Immature natural killer cell (primary cell): ENCODE measurements at regions not wholly inside any gene's neighbourhood (a gene's known extent, or its start where the extent isn't known, plus 50 kb on each side); places are given as distances from the start of the nearest gene placed in this dataset.

ENCODE experiments used
- DNase-seq, 3 donors: peaks; one replicate each; pipeline ENCODE4 v3.0.0; 2022; ENCODE audit warnings: mixed read lengths in 1 of 3
- H3K27ac Mint-ChIP-seq, 6 donors: one replicate each; pipeline ENCODE4 v1.8.0; 2020; ENCODE audit warnings: mixed read lengths in 6 of 6, mild to moderate bottlenecking in 5 of 6, inconsistent platforms in 4 of 6, moderate library complexity in 3 of 6
- H3K27me3 Mint-ChIP-seq, 3 donors: one replicate each; pipeline ENCODE4 v1.8.0; 2020 to 2021; ENCODE audit warnings: low read depth in 3 of 3, mild to moderate bottlenecking in 3 of 3, mixed read lengths in 3 of 3, moderate library complexity in 3 of 3, inconsistent platforms in 1 of 3
- H3K36me3 Mint-ChIP-seq, 3 donors: one replicate each; pipeline ENCODE4 v1.8.0; 2020; ENCODE audit warnings: mixed read lengths in 3 of 3, inconsistent platforms in 2 of 3, mild to moderate bottlenecking in 2 of 3
- H3K4me1 Mint-ChIP-seq, 2 donors: one replicate each; pipeline ENCODE4 v1.8.0; 2020; ENCODE audit warnings: inconsistent platforms in 2 of 2, mild to moderate bottlenecking in 2 of 2, mixed read lengths in 2 of 2, moderate library complexity in 1 of 2
- H3K4me3 Mint-ChIP-seq, 5 donors: one replicate each; pipeline ENCODE4 v1.8.0; 2020; ENCODE audit warnings: mild to moderate bottlenecking in 5 of 5, mixed read lengths in 5 of 5, inconsistent platforms in 3 of 5, moderate library complexity in 3 of 5
- H3K9me3 Mint-ChIP-seq, 6 donors: one replicate each; pipeline ENCODE4 v1.8.0; 2020; ENCODE audit warnings: mild to moderate bottlenecking in 6 of 6, mixed read lengths in 6 of 6, inconsistent platforms in 4 of 6, moderate library complexity in 3 of 6

DNA sequence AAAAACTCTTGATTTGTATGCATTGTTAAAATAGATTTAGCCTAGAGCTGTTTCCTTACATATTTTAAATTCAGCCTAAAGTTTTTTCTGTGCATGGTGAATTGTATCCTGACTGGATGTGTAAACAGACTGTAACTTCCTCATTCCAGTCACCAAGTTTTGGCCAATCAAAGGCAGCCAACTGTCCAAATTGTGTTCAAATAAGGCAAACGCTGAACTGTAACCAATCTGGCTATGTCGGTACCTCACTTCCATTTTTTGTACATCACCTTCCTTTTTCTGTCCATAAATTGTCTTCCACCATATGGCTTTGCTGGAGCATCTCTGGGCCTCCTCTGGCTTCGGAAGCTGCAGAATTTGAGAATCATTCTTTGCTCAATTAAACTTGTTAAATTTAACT lies 1921.9 kb upstream of the SEL1L start:
- no peaks in the 10 kb centered on the region for H3K4me1 Mint-ChIP-seq
- peaks cover 0 to 8% (median 0%) of the 10 kb centered on the region in 3 donors for H3K27me3 Mint-ChIP-seq
- H3K4me3 Mint-ChIP-seq: no peak overlapping the region
- H3K36me3 Mint-ChIP-seq: peaks cover 0 to 4% (median 0%) of the 10 kb centered on the region in 3 donors
- H3K9me3 Mint-ChIP-seq: peaks cover 9 to 61% (median 25%) of the 10 kb centered on the region in 6 donors
- no peak for DNase-seq
- no peak overlapping the region for H3K27ac Mint-ChIP-seq

DNA sequence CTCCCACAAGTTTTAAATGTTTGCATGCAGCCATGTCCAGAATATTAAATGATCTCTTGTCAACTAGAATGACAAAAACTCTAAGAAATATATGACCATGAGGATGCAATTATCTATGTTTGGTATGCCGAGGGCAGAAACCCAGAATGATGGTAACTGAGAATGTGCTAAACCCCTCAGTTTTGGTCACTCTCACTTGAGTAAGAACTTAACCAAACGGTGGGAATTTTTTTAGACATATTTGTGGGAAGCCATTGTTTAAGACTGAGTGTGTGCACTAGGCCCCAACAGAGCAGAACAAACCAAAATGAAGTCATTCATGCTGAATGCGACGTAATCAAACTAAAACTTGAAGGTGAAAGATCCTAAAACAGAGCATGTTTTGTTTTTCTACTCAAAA lies 1927.9 kb upstream of the SEL1L start:
- Mint-ChIP-seq H3K9me3 (peaks cover 5 to 55% (median 16%) of the 10 kb centered on the region in 6 donors), H3K4me3 (no peak overlapping the region), H3K27me3 (peaks cover 0 to 4% (median 2%) of the 10 kb centered on the region in 3 donors), H3K27ac (no peak overlapping the region), H3K4me1 (no peaks in the 10 kb centered on the region), H3K36me3 (peaks cover 0 to 4% (median 0%) of the 10 kb centered on the region in 3 donors)
- DNase-seq: no peak

DNA sequence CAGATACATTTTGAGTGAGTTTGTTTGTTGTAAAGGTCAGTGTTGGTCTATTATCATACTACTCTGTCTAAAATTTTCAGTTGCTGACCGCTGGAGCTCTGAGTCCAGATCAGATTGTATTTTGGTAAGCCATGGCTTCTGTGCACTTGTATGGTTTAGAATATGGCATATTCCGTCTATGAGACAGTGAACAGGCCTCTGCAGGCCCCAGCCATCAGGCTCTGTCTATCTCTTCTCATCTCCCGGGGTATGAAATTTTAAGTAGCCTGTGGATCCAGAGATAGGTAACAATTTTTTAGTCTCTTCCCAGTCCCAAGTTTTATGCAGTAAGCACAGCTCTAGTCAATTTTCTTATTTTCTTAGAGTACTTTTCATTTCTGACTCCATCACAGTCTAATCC lies 1929.1 kb upstream of the SEL1L start:
- no peak overlapping the region for H3K27ac Mint-ChIP-seq
- H3K4me3 Mint-ChIP-seq: no peak overlapping the region
- H3K4me1 Mint-ChIP-seq: no peaks in the 10 kb centered on the region
- peaks cover 0 to 4% (median 0%) of the 10 kb centered on the region in 3 donors for H3K36me3 Mint-ChIP-seq
- peaks cover 5 to 47% (median 14%) of the 10 kb centered on the region in 6 donors for H3K9me3 Mint-ChIP-seq
- DNase-seq: no peak
- H3K27me3 Mint-ChIP-seq: peaks cover 0 to 3% (median 2%) of the 10 kb centered on the region in 3 donors

DNA sequence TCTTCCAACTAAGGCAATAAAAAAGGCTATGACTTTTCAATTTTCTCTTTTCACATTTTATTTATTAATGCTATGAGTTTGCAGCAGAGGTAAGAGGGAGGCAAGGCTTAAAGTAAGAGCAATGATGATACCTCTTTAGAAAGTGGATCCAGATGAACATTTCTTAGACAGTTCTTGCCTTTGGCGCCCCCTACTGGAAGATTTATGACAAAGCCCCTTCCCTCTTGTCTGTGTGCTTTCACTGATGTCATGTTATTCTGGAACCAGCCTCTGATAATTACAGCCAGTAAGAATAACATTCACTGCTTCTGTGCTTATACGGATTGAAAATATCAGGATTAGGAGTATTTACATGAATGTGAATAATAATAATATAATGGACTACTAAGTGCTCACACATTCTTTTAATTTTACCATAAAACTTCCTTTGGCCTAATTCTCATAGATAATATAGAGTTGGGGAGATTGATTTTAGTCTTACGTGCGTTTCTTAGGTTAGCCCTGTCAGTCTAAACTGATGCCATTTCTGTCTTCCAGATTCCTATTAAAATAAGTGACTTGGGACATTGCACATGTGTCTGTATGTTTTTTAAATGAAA lies 1929.9 kb upstream of the SEL1L start:
- Mint-ChIP-seq H3K9me3 (peaks cover 2 to 41% (median 14%) of the 10 kb centered on the region in 6 donors), H3K27ac (no peak overlapping the region)
- DNase-seq: no peak

DNA sequence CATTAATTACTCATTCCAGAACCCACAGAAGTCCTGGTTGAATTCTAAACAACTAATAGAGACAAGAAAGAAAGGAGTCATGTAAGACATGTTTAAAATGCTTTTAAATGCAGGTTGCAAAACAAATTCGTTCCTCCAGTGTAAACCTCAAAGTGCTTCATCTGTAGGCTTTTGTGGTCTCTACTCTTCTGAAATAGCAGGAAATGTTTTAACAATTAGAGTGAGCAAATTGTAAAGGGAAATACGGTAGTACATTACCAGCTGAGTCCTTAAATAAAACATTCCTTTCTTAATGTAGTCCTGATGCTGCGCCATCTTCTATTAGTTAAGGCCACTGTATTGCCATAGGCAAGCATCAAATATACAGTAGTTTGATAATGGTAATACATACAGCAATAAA lies 1934.2 kb upstream of the SEL1L start:
- H3K4me3 Mint-ChIP-seq: no peak overlapping the region
- no peak for DNase-seq

More for the DNA sequence above, 1929.9 kb upstream of the SEL1L start:
- Mint-ChIP-seq H3K27me3 (peaks cover 0 to 3% (median 2%) of the 10 kb centered on the region in 3 donors), H3K4me1 (no peaks in the 10 kb centered on the region), H3K36me3 (no peaks in the 10 kb centered on the region), H3K4me3 (no peak overlapping the region)

DNA sequence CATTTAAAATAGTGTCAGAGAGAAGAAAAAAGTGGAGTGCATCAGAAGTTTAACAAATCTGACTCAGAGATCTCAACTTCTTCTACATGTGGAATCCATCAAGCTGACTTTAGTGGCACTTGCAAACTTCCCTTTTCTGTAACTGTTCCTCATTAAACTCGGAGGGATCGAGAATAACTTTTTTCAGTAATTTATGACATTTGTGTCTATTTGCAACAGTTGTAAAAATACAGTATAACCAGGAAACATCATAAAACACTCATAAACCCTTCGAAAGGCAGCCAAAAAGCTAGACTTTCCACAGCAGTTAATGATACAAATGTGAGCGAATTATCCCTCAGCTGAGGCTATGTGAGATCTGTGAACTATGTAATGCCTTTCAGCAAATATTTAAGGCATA lies 1936.8 kb upstream of the SEL1L start:
- DNase-seq: no peak
- Mint-ChIP-seq H3K4me1 (no peaks in the 10 kb centered on the region), H3K27ac (no peak overlapping the region), H3K27me3 (peaks cover 0 to 2% (median 2%) of the 10 kb centered on the region in 3 donors), H3K4me3 (no peak overlapping the region), H3K36me3 (no peaks in the 10 kb centered on the region), H3K9me3 (peaks cover 5 to 39% (median 15%) of the 10 kb centered on the region in 6 donors)

More for the DNA sequence above, 1934.2 kb upstream of the SEL1L start:
- Mint-ChIP-seq H3K27me3 (peaks cover 0 to 2% (median 2%) of the 10 kb centered on the region in 3 donors), H3K9me3 (peaks cover 2 to 38% (median 16%) of the 10 kb centered on the region in 6 donors), H3K27ac (no peak overlapping the region), H3K4me1 (no peaks in the 10 kb centered on the region), H3K36me3 (no peaks in the 10 kb centered on the region)

DNA sequence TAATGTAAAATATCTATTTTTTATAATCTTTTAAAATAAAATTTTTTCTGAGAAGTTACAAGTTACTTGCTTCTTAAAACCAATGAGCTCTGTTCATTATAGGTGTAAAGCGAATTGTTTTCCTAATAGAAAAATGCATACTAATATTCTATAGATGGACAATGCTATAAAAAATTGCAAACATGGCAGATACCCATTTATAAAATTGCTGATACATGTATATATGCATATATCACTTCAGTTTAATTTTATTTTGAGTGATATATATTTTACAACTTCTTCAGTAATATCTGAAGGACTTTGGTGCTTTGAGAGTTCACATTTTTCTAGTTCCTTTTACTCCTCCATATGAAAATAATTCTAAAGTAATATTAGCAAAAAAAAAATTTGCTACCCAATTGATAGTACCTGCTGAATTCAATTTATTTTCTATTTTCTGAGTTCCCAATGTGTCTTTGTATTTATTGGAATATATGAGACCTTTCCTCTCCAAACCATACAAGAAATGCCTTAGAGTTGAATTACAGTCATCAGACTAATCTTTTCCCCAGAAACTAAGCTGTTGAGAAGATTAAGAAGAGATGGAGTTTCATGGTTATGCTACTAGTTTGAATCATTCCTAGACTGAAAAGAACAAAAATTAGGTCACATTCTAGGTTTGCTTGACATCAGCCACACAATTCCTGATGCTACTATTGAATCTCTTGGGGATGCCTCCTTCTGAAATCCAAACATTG lies 1937.5 kb upstream of the SEL1L start:
- no peak overlapping the region for H3K27ac Mint-ChIP-seq
- no peak overlapping the region for H3K4me3 Mint-ChIP-seq
- H3K27me3 Mint-ChIP-seq: peaks cover 0 to 2% (median 0%) of the 10 kb centered on the region in 3 donors
- DNase-seq: no peak
- no peaks in the 10 kb centered on the region for H3K36me3 Mint-ChIP-seq
- no peaks in the 10 kb centered on the region for H3K4me1 Mint-ChIP-seq
- H3K9me3 Mint-ChIP-seq: peaks cover 5 to 42% (median 16%) of the 10 kb centered on the region in 6 donors

DNA sequence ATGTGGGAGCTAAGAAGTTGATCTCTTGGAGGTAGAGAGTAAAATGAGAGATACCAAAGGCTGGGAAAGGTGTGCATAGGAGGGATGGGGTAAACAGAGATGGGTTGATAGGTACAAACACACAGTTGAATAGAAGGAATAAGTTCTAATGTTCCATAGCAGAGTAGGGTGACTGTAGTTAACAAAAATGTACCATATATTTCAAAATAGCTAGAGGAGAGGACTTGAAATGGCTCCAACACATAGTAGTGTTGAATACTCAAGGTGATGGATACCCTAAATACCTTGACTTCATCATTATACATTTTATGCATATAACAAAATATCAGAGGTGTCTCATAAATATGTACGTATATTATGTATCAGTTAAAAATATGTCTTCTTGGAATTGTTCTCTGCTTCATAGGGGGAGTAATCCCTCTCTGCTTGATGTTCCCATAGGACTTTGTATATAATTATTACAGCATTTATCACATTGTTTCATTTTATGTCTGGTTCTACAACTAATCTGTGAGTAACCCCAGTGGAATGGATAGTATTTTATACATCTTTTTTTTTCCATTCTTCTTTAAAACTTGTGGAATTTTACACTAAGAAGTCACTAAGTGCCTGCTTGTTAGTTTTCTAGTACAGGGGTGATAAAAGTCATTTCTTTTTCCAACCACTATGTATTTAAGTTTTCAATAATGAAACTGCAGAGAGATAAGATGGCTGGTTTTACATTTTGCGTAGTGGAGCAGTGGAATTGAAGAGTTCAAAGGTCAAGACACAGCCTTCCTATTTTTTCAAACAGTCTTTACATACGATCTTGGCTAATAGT lies 1940.0 kb upstream of the SEL1L start:
- H3K4me3 Mint-ChIP-seq: no peak overlapping the region
- peaks cover 0 to 2% (median 0%) of the 10 kb centered on the region in 3 donors for H3K27me3 Mint-ChIP-seq
- H3K4me1 Mint-ChIP-seq: no peaks in the 10 kb centered on the region
- no peak overlapping the region for H3K27ac Mint-ChIP-seq
- H3K9me3 Mint-ChIP-seq: peaks cover 6 to 27% (median 18%) of the 10 kb centered on the region in 6 donors
- DNase-seq: no peak
- no peaks in the 10 kb centered on the region for H3K36me3 Mint-ChIP-seq

DNA sequence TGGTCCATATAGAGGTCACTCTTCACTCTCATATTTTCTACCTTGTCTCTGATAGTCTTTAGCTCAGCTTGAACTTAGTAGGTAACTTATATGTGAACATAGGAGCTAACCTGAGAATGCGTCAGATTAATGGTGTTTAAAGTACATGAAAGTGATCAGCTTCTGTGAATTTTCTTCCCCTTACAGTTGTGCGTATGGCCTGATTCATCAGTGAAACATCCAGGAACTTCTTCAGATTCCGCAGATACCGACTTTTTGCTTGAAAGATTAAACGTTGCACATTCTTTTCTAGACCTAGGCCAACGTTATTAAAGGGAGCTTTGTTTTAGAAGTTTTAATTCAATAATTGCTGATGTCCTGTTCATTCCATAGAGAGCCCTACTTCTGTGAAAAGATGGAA lies 1945.1 kb upstream of the SEL1L start:
- H3K4me1 Mint-ChIP-seq: no peaks in the 10 kb centered on the region
- no peaks in the 10 kb centered on the region for H3K36me3 Mint-ChIP-seq
- no peak for DNase-seq
- peaks cover 6 to 19% (median 15%) of the 10 kb centered on the region in 6 donors for H3K9me3 Mint-ChIP-seq
- no peak overlapping the region for H3K27ac Mint-ChIP-seq
- H3K27me3 Mint-ChIP-seq: no peaks in the 10 kb centered on the region
- no peak overlapping the region for H3K4me3 Mint-ChIP-seq

DNA sequence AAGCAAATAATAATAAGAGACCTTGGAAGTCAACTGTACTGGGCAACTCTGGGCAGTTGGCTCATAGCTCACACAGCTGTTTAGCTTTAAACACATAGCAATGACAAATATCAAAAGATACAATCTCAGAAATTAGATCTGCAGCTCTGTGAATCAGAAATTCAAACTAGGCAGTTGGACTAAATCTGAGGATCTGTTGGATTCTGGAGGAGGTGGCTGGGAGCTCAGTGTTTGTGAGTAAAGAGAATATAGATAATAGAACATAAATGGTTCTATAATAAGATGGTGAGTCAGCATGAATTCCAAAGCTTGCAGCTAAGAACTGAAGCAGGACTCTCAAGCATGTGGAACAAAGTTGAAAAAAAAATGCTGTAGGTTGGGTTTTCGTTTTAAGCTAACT lies 1949.4 kb upstream of the SEL1L start:
- peaks cover 7 to 24% (median 17%) of the 10 kb centered on the region in 6 donors for H3K9me3 Mint-ChIP-seq
- no peaks in the 10 kb centered on the region for H3K4me1 Mint-ChIP-seq
- H3K27ac Mint-ChIP-seq: no peak overlapping the region
- no peaks in the 10 kb centered on the region for H3K27me3 Mint-ChIP-seq
- no peaks in the 10 kb centered on the region for H3K36me3 Mint-ChIP-seq
- DNase-seq: no peak
- no peak overlapping the region for H3K4me3 Mint-ChIP-seq

DNA sequence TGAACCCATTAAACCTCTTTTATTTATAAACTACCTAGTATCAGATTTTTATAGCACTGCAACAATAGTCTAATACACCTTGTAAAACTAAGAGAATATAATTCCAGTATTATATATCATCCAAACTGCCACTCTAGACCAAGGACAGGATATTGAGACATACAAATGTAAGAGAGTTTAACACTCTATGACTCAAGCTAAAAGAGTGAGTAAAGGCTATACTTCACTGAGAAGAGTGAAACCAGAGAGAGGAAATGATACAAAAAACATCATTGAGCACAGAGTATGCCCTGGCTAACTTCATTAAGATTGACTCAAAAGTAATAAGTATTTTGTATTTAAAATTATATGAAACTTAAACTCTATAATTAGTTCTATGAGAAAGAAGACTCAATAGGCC lies 1951.9 kb upstream of the SEL1L start:
- DNase-seq: no peak
- H3K9me3 Mint-ChIP-seq: peaks cover 9 to 24% (median 14%) of the 10 kb centered on the region in 6 donors
- no peaks in the 10 kb centered on the region for H3K27me3 Mint-ChIP-seq
- H3K36me3 Mint-ChIP-seq: no peaks in the 10 kb centered on the region
- no peaks in the 10 kb centered on the region for H3K4me1 Mint-ChIP-seq
- no peak overlapping the region for H3K4me3 Mint-ChIP-seq
- H3K27ac Mint-ChIP-seq: no peak overlapping the region

DNA sequence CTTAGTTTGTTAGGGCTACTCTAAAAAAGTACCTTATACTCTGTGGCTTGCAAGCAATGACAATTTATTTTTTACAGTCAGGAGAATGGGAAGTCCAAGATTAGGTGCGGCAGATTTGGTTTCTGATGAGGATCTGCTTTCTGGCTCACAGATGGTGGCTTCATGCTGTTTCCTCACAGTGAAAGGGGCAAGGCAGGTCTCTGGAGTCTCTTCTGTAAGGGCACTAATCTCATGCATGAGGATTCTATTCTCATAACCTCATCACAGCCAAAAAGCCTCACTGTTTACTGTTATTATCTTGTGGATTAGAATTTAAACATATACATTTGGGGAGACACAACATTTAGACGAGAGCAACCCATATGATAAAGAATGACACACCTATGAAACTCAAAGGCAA lies 1957.4 kb upstream of the SEL1L start:
- Mint-ChIP-seq H3K4me3 (no peak overlapping the region), H3K27me3 (peaks cover 0 to 2% (median 0%) of the 10 kb centered on the region in 3 donors), H3K9me3 (peaks cover 3 to 22% (median 9%) of the 10 kb centered on the region in 6 donors), H3K36me3 (no peaks in the 10 kb centered on the region), H3K27ac (no peak overlapping the region), H3K4me1 (no peaks in the 10 kb centered on the region)
- no peak for DNase-seq

DNA sequence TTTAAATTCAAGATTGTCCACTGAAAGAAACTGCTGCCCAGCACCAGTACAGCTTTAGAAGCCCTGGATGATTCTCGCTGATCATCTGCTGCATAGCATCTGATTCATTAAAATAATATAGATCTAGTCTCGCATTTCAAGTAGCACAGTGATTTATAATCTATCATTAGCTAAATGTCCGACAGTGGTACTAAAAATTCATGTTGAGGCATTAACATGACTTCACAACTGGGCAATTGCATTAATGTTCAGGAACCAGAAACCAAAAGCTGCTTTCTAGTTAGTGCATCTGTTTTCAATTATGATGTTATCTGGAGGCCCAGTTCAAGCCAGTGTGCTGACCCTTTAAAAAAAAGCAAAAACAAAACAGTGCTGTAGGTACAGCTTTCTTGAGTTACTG lies 1987.2 kb upstream of the SEL1L start:
- DNase-seq: no peak
- Mint-ChIP-seq H3K4me3 (no peak overlapping the region), H3K27ac (no peak overlapping the region), H3K9me3 (peaks cover 8 to 33% (median 12%) of the 10 kb centered on the region in 6 donors), H3K36me3 (peaks cover 0 to 3% (median 0%) of the 10 kb centered on the region in 3 donors), H3K27me3 (no peaks in the 10 kb centered on the region), H3K4me1 (no peaks in the 10 kb centered on the region)

DNA sequence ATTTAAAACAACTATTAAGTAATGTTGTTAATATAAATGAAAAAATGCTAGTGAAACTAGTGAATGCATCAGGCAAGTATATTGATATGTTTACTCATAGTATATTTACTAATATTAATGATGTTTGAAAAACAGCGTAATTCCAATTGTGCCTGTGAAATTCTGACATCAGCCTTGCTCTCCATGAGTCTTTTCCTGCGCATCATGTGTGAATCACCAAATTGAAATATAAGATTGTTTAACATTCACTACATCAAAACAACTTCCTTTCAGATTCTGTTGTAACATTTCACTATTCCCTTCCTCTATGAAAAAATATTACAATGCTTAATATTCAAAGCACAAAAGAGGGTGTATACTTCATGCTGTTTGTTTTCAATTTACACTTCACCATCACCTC lies 1995.9 kb upstream of the SEL1L start:
- Mint-ChIP-seq H3K36me3 (peaks cover 0 to 3% (median 0%) of the 10 kb centered on the region in 3 donors), H3K27ac (no peak overlapping the region), H3K9me3 (peaks cover 9 to 52% (median 17%) of the 10 kb centered on the region in 6 donors), H3K27me3 (no peaks in the 10 kb centered on the region), H3K4me3 (no peak overlapping the region), H3K4me1 (no peaks in the 10 kb centered on the region)
- no peak for DNase-seq
